ENCODE measurements at regions not wholly inside any gene's neighbourhood (a gene's known extent, or its start where the extent isn't known, plus 50 kb on each side); places are given as distances from the start of the nearest gene placed in this dataset.

GRCh38 chr7:115240242-115240641, 318.3 kb downstream of the MDFIC start:
- Histone ChIP-seq H2AFZ (ENCODE audit: low read depth, low read length) (no peak overlapping the region), H3K4me1 (ENCODE audit: control insufficient read depth, extremely low read depth, insufficient read depth, low read length) (no peaks in the 10 kb centered on the region), H3K4me3 (replicated peaks in 1 of 3; ENCODE audit: insufficient read depth in 1 of 3, low read depth in 1 of 3, low read length in 3 of 3) (no peak overlapping the region), H3K9me3 (replicated peaks; ENCODE audit: control insufficient read depth, insufficient read depth, low read length) (no peaks in the 10 kb centered on the region), H3K9ac (replicated peaks; ENCODE audit: extremely low read depth, insufficient read depth, low read length) (no peak overlapping the region), H3K36me3 (ENCODE audit: control insufficient read depth in 2 of 2, extremely low read depth in 1 of 2, insufficient read depth in 2 of 2, low read length in 2 of 2) (no peaks in the 10 kb centered on the region), H3K27ac (ENCODE audit: insufficient read depth, low read depth, low read length) (no peak overlapping the region), H3K79me2 (ENCODE audit: control insufficient read depth, insufficient read depth, low read length) (no peaks in the 10 kb centered on the region), H3K27me3 (ENCODE audit: control insufficient read depth in 2 of 2, insufficient read depth in 2 of 2, low read length in 2 of 2) (no peaks in the 10 kb centered on the region), H3K9me1 (replicated peaks; ENCODE audit: control insufficient read depth, extremely low read depth, insufficient read depth, low read length) (no peaks in the 10 kb centered on the region), H3K4me2 (ENCODE audit: insufficient read depth, low read length) (no peak overlapping the region), H4K20me1 (replicated peaks; ENCODE audit: control insufficient read depth, extremely low read depth, insufficient read depth, low read length) (no peaks in the 10 kb centered on the region)
- DNase-seq (ENCODE audit: low read depth, low spot score) (no peak), FAIRE-seq (no peak)
- ChIA-PET CTCF (interaction anchor here (3.7 kb wide), 1 partner anchor 9 kb away, joined by 15 read pairs; no protein-coding TSS in a partner anchor), POLR2A (no interaction called here)
- intact Hi-C loops (cut with micrococcal nuclease): no loop called here
- BruUV-seq (replicated peaks): no TSS peak
- TF ChIP-seq MAX (IDR thresholded peaks at IDR 0.05; ENCODE audit: insufficient read depth, insufficient read length): no peak
- no peak for TF ChIP-seq FOS (IDR thresholded peaks at IDR 0.05; ENCODE audit: borderline replicate concordance, insufficient read depth, low read length)
- TF ChIP-seq MYC (IDR thresholded peaks at IDR 0.05; ENCODE audit: low read depth, low read length): no peak
- TF ChIP-seq POLR2AphosphoS5 (IDR thresholded peaks at IDR 0.05; ENCODE audit: insufficient read depth, low read depth, low read length): no peak
- TF ChIP-seq EZH2 (IDR thresholded peaks at IDR 0.05; ENCODE audit: borderline replicate concordance, low read depth, low read length, severe bottlenecking): no peak
- TF ChIP-seq JUN (IDR thresholded peaks at IDR 0.05; ENCODE audit: borderline replicate concordance, insufficient read depth, insufficient read length, low read depth): no peak
- no peak for TF ChIP-seq CTCF (IDR thresholded peaks at IDR 0.05; ENCODE audit: extremely low read depth in 1 of 2, insufficient read depth in 1 of 2, low read depth in 1 of 2, low read length in 2 of 2)
- no peak for TF ChIP-seq GATA2 (IDR thresholded peaks at IDR 0.05; ENCODE audit: insufficient read depth, insufficient read length, low read depth, low read length)
- TF ChIP-seq POLR2A (IDR thresholded peaks at IDR 0.05; ENCODE audit: low read depth, low read length): no peak
- dilution Hi-C loops (cut with MboI; ENCODE audit: extremely low pct_ligation_motif_present, low sequenced_read_pairs): no loop called here

Measured in endothelial cell of umbilical vein (primary cell).